Keratinocyte (primary cell): ENCODE measurements at regions not wholly inside any gene's neighbourhood (a gene's known extent, or its start where the extent isn't known, plus 50 kb on each side); places are given as distances from the start of the nearest gene placed in this dataset.
A peak's percentile ranks its signal among the peaks of the same experiment; 100 is the strongest.

Source experiments
- DNase-seq: peaks from one replicate; pipeline ENCODE4 v3.0.0-alpha.2; 2011; ENCODE audit warnings: low read depth, missing footprints, low spot score
- FAIRE-seq: peaks from 2 replicates; lab custom pipeline; 2011; peaks lifted over from hg19 to GRCh38; lab: Jason Lieb, UNC
- H2AFZ ChIP-seq: 2 replicates; pipeline ENCODE4 v1.6.0; 2012; ENCODE audit warnings: low read length, control low read depth, inconsistent platforms; ENCODE audit not compliant: control insufficient read depth
- H3K27ac ChIP-seq: 2 replicates; pipeline ENCODE4 v1.5.1; 2011; ENCODE audit warnings: low read length; ENCODE audit not compliant: control insufficient read depth, insufficient read depth
- H3K27me3 ChIP-seq: 3 replicates; pipeline ENCODE4 v1.6.0; 2011; ENCODE audit warnings: low read length; ENCODE audit not compliant: control insufficient read depth, insufficient read depth; ENCODE audit errors: extremely low read depth
- H3K36me3 ChIP-seq, 2 experiments: 2 replicates in 1 of 2; 3 replicates in 1 of 2; pipeline ENCODE4 v1.5.1; 2011; ENCODE audit warnings: low read length in 2 of 2, mild to moderate bottlenecking in 1 of 2; ENCODE audit not compliant: control insufficient read depth in 2 of 2, insufficient read depth in 2 of 2; ENCODE audit errors: extremely low read depth in 1 of 2
- H3K4me1 ChIP-seq: 3 replicates; pipeline ENCODE4 v1.5.1; 2011; ENCODE audit warnings: low read length; ENCODE audit not compliant: control insufficient read depth, insufficient read depth; ENCODE audit errors: extremely low read depth
- H3K4me2 ChIP-seq: 3 replicates; pipeline ENCODE4 v1.6.0; 2011; ENCODE audit warnings: low read depth, low read length; ENCODE audit not compliant: control insufficient read depth, insufficient read depth; ENCODE audit errors: extremely low read depth
- H3K4me3 ChIP-seq, 3 experiments: fragments of 200-600 bp in 1 of 3; sonication (generic) in 1 of 3; 2 replicates in 2 of 3; 3 replicates in 1 of 3; pipeline ENCODE4 v1.5.1; 2011 to 2016; ENCODE audit warnings: low read length in 3 of 3, mild to moderate bottlenecking in 3 of 3, control low read depth in 2 of 3, inconsistent platforms in 1 of 3, low read depth in 1 of 3, mixed read lengths in 1 of 3, mixed run types in 1 of 3, moderate library complexity in 1 of 3; ENCODE audit not compliant: control insufficient read depth in 2 of 3, insufficient read depth in 2 of 3; ENCODE audit errors: extremely low read depth in 1 of 3
- H3K79me2 ChIP-seq: 2 replicates; pipeline ENCODE4 v1.6.0; 2012; ENCODE audit warnings: low read length; ENCODE audit not compliant: control insufficient read depth, insufficient read depth
- H3K9ac ChIP-seq: 3 replicates; pipeline ENCODE4 v1.6.0; 2011; ENCODE audit warnings: low read length; ENCODE audit not compliant: control insufficient read depth, insufficient read depth; ENCODE audit errors: extremely low read depth
- H3K9me1 ChIP-seq: 3 replicates; pipeline ENCODE4 v1.6.0; 2011; ENCODE audit warnings: low read length; ENCODE audit not compliant: control insufficient read depth, insufficient read depth; ENCODE audit errors: extremely low read depth
- H3K9me3 ChIP-seq: 2 replicates; pipeline ENCODE4 v1.5.1; 2012; ENCODE audit warnings: low read depth, low read length; ENCODE audit not compliant: control insufficient read depth
- H4K20me1 ChIP-seq: 3 replicates; pipeline ENCODE4 v1.6.0; 2011; ENCODE audit warnings: low read length; ENCODE audit not compliant: control insufficient read depth, insufficient read depth; ENCODE audit errors: extremely low read depth
- EZH2 ChIP-seq: IDR thresholded peaks from one replicate; pipeline ENCODE4 v1.6.1; 2012; ENCODE audit warnings: inconsistent platforms, mild to moderate bottlenecking, low read length, moderate library complexity
- dilution Hi-C: fragments of 300-500 bp; cut with MboI; formaldehyde crosslinking; loops from one replicate; pipeline ENCODE4 v1.7.0; 2020; ENCODE audit warnings: low sequenced_read_pairs; ENCODE audit not compliant: extremely low pct_ligation_motif_present
- TF ChIP-seq, protein P1 (sequence below), 3 experiments: IDR thresholded peaks in 1 of 3; conservative IDR thresholded peaks in 1 of 3; optimal IDR thresholded peaks in 1 of 3; 2 replicates in 2 of 3; 3 replicates in 1 of 3; pipeline versions ENCODE3 to v1.5.1; 2011; ENCODE audit warnings: low read length in 3 of 3, mild to moderate bottlenecking in 3 of 3, moderate library complexity in 2 of 3, control low read depth in 1 of 3, inconsistent platforms in 1 of 3; ENCODE audit not compliant: insufficient read depth in 2 of 3; ENCODE audit errors: extremely low read depth in 1 of 3

DNA sequence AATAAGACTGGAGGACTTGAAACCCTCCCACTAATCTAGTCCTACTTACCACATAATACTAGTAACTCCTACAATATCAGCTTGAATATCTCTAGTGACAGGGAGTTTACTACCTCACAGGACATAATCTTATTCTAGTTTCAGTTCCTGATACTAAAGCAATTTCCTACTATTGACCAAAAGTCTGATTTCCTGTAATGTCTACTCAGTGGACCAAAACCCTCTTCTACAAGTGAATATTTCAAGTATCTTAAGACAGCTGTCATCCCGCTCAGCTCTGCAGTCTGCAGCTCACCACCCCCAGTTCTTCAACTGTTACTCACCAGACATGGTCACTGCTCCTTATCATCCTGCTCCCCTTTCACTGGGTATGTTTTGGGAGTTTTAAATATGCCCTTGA is 70.8 kb upstream of the TMCC3 start:
- H3K36me3 ChIP-seq: no peaks in the 10 kb centered on the region
- no peaks in the 10 kb centered on the region for H3K79me2 ChIP-seq
- dilution Hi-C loops: no loop called here
- no peak for DNase-seq
- H3K4me2 ChIP-seq: no peak overlapping the region
- H3K4me3 ChIP-seq: no peak overlapping the region
- no peaks in the 10 kb centered on the region for H3K27me3 ChIP-seq
- no peaks in the 10 kb centered on the region for H3K9me1 ChIP-seq
- H3K9ac ChIP-seq: no peak overlapping the region
- peaks cover 8% of the 10 kb centered on the region for H3K4me1 ChIP-seq
- H2AFZ ChIP-seq: no peak overlapping the region
- no peak for FAIRE-seq
- H3K27ac ChIP-seq: no peak overlapping the region
- H4K20me1 ChIP-seq: no peaks in the 10 kb centered on the region
- no peak for TF ChIP-seq EZH2
- TF ChIP-seq, protein P1, sequence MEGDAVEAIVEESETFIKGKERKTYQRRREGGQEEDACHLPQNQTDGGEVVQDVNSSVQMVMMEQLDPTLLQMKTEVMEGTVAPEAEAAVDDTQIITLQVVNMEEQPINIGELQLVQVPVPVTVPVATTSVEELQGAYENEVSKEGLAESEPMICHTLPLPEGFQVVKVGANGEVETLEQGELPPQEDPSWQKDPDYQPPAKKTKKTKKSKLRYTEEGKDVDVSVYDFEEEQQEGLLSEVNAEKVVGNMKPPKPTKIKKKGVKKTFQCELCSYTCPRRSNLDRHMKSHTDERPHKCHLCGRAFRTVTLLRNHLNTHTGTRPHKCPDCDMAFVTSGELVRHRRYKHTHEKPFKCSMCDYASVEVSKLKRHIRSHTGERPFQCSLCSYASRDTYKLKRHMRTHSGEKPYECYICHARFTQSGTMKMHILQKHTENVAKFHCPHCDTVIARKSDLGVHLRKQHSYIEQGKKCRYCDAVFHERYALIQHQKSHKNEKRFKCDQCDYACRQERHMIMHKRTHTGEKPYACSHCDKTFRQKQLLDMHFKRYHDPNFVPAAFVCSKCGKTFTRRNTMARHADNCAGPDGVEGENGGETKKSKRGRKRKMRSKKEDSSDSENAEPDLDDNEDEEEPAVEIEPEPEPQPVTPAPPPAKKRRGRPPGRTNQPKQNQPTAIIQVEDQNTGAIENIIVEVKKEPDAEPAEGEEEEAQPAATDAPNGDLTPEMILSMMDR (optimal IDR thresholded peaks at IDR 0.05 in 1 of 3, IDR thresholded peaks at IDR 0.05 in 1 of 3, conservative IDR thresholded peaks at IDR 0.05 in 1 of 3; ENCODE audit: extremely low read depth in 1 of 3, insufficient read depth in 2 of 3, low read length in 3 of 3): no peak
- H3K9me3 ChIP-seq: no peaks in the 10 kb centered on the region

DNA sequence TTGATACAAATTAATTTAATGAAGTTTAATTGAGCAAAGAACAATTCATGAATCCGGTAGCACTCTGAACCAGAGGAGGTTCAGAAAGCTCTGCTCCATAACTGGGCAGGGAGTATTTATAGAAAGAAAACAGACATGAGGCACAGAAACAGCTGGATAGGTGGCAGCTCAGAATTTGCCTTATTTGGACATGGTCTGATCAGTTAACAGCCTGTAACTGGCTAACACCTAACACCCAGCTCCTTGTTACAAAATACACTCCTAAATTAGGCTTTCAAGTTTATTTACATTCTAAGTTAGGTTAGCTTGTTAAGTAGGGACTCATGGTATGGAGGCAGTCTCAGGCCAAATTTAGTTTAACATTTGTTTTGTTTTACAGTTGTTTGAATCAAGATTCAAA is 67.8 kb upstream of the TMCC3 start:
- H3K27me3 ChIP-seq: no peaks in the 10 kb centered on the region
- no peak overlapping the region for H3K27ac ChIP-seq
- DNase-seq: no peak
- TF ChIP-seq EZH2: no peak
- TF ChIP-seq, protein P1 (optimal IDR thresholded peaks at IDR 0.05 in 1 of 3, IDR thresholded peaks at IDR 0.05 in 1 of 3, conservative IDR thresholded peaks at IDR 0.05 in 1 of 3; ENCODE audit: extremely low read depth in 1 of 3, insufficient read depth in 2 of 3, low read length in 3 of 3): no peak
- H3K36me3 ChIP-seq: no peaks in the 10 kb centered on the region
- FAIRE-seq: no peak
- H3K4me3 ChIP-seq: no peak overlapping the region
- no peaks in the 10 kb centered on the region for H4K20me1 ChIP-seq
- H3K79me2 ChIP-seq: no peaks in the 10 kb centered on the region
- no peaks in the 10 kb centered on the region for H3K9me3 ChIP-seq
- no peak overlapping the region for H3K4me2 ChIP-seq
- peak overlapping the region; percentile 67 for H2AFZ ChIP-seq
- peaks cover 13% of the 10 kb centered on the region for H3K4me1 ChIP-seq
- dilution Hi-C loops: no loop called here
- H3K9ac ChIP-seq: no peak overlapping the region
- H3K9me1 ChIP-seq: no peaks in the 10 kb centered on the region
